HT1080 (cell line): ENCODE measurements at regions not wholly inside any gene's neighbourhood (a gene's known extent, or its start where the extent isn't known, plus 50 kb on each side); places are given as distances from the start of the nearest gene placed in this dataset.
"Not testable (repeated sequence)": the region's sequence is repeated elsewhere in the genome, so short reads cannot be mapped to it uniquely, and the experiment has no call there.

Experiments used
- DNase-seq: peaks from one replicate; pipeline ENCODE4 v3.0.0-alpha.2; 2015; ENCODE audit warnings: low read depth

- DNase-seq = no peak
These were observed 610.2 kb downstream of the UBE2NL start for GRCh38 chrX:144494074-144494473.

- no peak for DNase-seq
These were observed 648.0 kb downstream of the UBE2NL start for GRCh38 chrX:144531877-144532276.

GRCh38 chrX:144566592-144566991 is 680.7 kb upstream of the SPANXN1 start:
- no peak for DNase-seq

GRCh38 chrX:144586756-144587155 is 660.5 kb upstream of the SPANXN1 start:
- DNase-seq = peak; percentile 63

GRCh38 chrX:144592036-144592435 is 655.3 kb upstream of the SPANXN1 start:
- no peak for DNase-seq

- no peak for DNase-seq
These were observed 646.3 kb upstream of the SPANXN1 start for GRCh38 chrX:144601010-144601409.

- DNase-seq = no peak
These were observed 635.2 kb upstream of the SPANXN1 start for GRCh38 chrX:144612076-144612475.

- DNase-seq = peak; percentile 0
These were observed 631.0 kb upstream of the SPANXN1 start for GRCh38 chrX:144616317-144616716.

- peak; percentile 26 for DNase-seq
These were observed 619.4 kb upstream of the SPANXN1 start for GRCh38 chrX:144627947-144628346.

- DNase-seq = not testable (repeated sequence)
These were observed 612.9 kb upstream of the SPANXN1 start for GRCh38 chrX:144634451-144634850.

- peak; percentile 84 for DNase-seq
These were observed 609.6 kb upstream of the SPANXN1 start for GRCh38 chrX:144637731-144638130.

GRCh38 chrX:144648788-144649187 is 598.5 kb upstream of the SPANXN1 start:
- DNase-seq = peak; percentile 0

- DNase-seq = peak; percentile 67
These were observed 565.8 kb upstream of the SPANXN1 start for GRCh38 chrX:144681501-144681900.

- no peak for DNase-seq
These were observed 564.1 kb upstream of the SPANXN1 start for GRCh38 chrX:144683247-144683646.

GRCh38 chrX:144709841-144710240 is 537.5 kb upstream of the SPANXN1 start:
- no peak for DNase-seq

- no peak for DNase-seq
These were observed 532.0 kb upstream of the SPANXN1 start for GRCh38 chrX:144715337-144715736.

GRCh38 chrX:144716187-144716586 is 531.1 kb upstream of the SPANXN1 start:
- no peak for DNase-seq

- no peak for DNase-seq
These were observed 529.6 kb upstream of the SPANXN1 start for GRCh38 chrX:144717682-144718081.

GRCh38 chrX:144722307-144722706 is 525.0 kb upstream of the SPANXN1 start:
- DNase-seq = no peak

- DNase-seq = peak; percentile 46
These were observed 516.8 kb upstream of the SPANXN1 start for GRCh38 chrX:144730471-144730870.

GRCh38 chrX:144732588-144732987 is 514.7 kb upstream of the SPANXN1 start:
- peak; percentile 79 for DNase-seq

GRCh38 chrX:144738246-144738645 is 509.1 kb upstream of the SPANXN1 start:
- no peak for DNase-seq

GRCh38 chrX:144768540-144768939 is 478.8 kb upstream of the SPANXN1 start:
- no peak for DNase-seq

- DNase-seq = not testable (repeated sequence)
These were observed 463.8 kb upstream of the SPANXN1 start for GRCh38 chrX:144783528-144783927.
